IMR-90 (cell line): ENCODE measurements at regions not wholly inside any gene's neighbourhood (a gene's known extent, or its start where the extent isn't known, plus 50 kb on each side); places are given as distances from the start of the nearest gene placed in this dataset.
"Not testable (repeated sequence)": the region's sequence is repeated elsewhere in the genome, so short reads cannot be mapped to it uniquely, and the experiment has no call there.

ENCODE experiments used
- ATAC-seq: fragments of 200-7000 bp; cut with Tn5 transposase; 2 replicates; pipeline ENCODE4 v1.9.1; 2020; ENCODE audit warnings: low read depth, mild to moderate bottlenecking, moderate library complexity
- BruUV-seq: library from RNA; stranded (reverse); fragments of 400-500 nt; replicated peaks from 2 replicates; lab custom pipeline; 2021; lab: Mats Ljungman, UMichigan
- CTCF ChIA-PET: fragments of 300-600 bp; formaldehyde crosslinking; extraction: SDS; loops from one replicate; lab custom pipeline; 2021; ENCODE audit warnings: antibody characterized with exemption; lab: Yijun Ruan, JAX
- POLR2A ChIA-PET: fragments of 300-600 bp; sonication (Branson Sonifier 250); formaldehyde crosslinking; loops from one replicate; lab custom pipeline; 2022; ENCODE audit warnings: antibody characterized with exemption; ENCODE audit not compliant: unreplicated experiment; lab: Charles Lee
- DNase-seq: peaks from one replicate; pipeline ENCODE4 v3.0.0; 2013
- H2AFZ ChIP-seq: replicated peaks from 2 replicates; pipeline ENCODE3; 2013; ENCODE audit warnings: low read length, mild to moderate bottlenecking; ENCODE audit not compliant: poor library complexity
- H2AK5ac ChIP-seq: 2 replicates; pipeline ENCODE4 v1.6.1; 2013; ENCODE audit warnings: low read depth, low read length, inconsistent platforms
- H2AK9ac ChIP-seq: replicated peaks from 2 replicates; pipeline ENCODE3; 2013; ENCODE audit warnings: mild to moderate bottlenecking, low read depth, low read length, moderate library complexity; ENCODE audit not compliant: poor library complexity
- H2BK120ac ChIP-seq: 2 replicates; pipeline ENCODE4 v1.6.1; 2013; ENCODE audit warnings: low read depth, low read length, inconsistent platforms
- H2BK15ac ChIP-seq: 3 replicates; pipeline ENCODE4 v1.6.1; 2013; ENCODE audit warnings: low read depth, low read length, inconsistent platforms
- H2BK20ac ChIP-seq: 2 replicates; pipeline ENCODE4 v1.6.1; 2013; ENCODE audit warnings: low read depth, mild to moderate bottlenecking, inconsistent platforms, low read length, moderate library complexity
- H2BK5ac ChIP-seq: 2 replicates; pipeline ENCODE4 v1.6.1; 2013; ENCODE audit warnings: mild to moderate bottlenecking, low read depth, low read length, inconsistent platforms; ENCODE audit not compliant: poor library complexity, severe bottlenecking
- H3K14ac ChIP-seq: replicated peaks from 2 replicates; pipeline ENCODE4 v1.6.1; 2013; ENCODE audit warnings: low read depth, low read length, inconsistent platforms
- H3K18ac ChIP-seq: 2 replicates; pipeline ENCODE4 v1.6.1; 2013; ENCODE audit warnings: low read depth, low read length, control low read depth
- H3K23ac ChIP-seq: 2 replicates; pipeline ENCODE4 v1.6.1; 2013; ENCODE audit warnings: low read depth, low read length, inconsistent platforms
- H3K27ac ChIP-seq: 2 replicates; pipeline ENCODE4 v1.5.1; 2013; ENCODE audit warnings: mild to moderate bottlenecking, control low read depth, low read length; ENCODE audit not compliant: insufficient read depth
- H3K27me3 ChIP-seq: 2 replicates; pipeline ENCODE4 v1.6.1; 2013; ENCODE audit warnings: low read length; ENCODE audit not compliant: control insufficient read depth, insufficient read depth
- H3K36me3 ChIP-seq: 2 replicates; pipeline ENCODE4 v1.6.1; 2013; ENCODE audit warnings: low read length, mixed read lengths; ENCODE audit not compliant: control insufficient read depth, insufficient read depth
- H3K4ac ChIP-seq: 2 replicates; pipeline ENCODE4 v1.6.1; 2013; ENCODE audit warnings: low read depth, low read length, inconsistent platforms
- H3K4me1 ChIP-seq: 2 replicates; pipeline ENCODE4 v1.6.1; 2013; ENCODE audit warnings: low read length, mixed read lengths; ENCODE audit not compliant: control insufficient read depth, insufficient read depth
- H3K4me2 ChIP-seq: 2 replicates; pipeline ENCODE4 v1.6.1; 2013; ENCODE audit warnings: low read depth, mild to moderate bottlenecking, control low read depth, low read length, moderate library complexity
- H3K4me3 ChIP-seq: 2 replicates; pipeline ENCODE4 v1.5.1; 2013; ENCODE audit warnings: low read depth, mild to moderate bottlenecking, control low read depth, low read length, moderate library complexity; ENCODE audit not compliant: insufficient read depth
- H3K56ac ChIP-seq: 2 replicates; pipeline ENCODE4 v1.6.1; 2013; ENCODE audit warnings: low read length, inconsistent platforms; ENCODE audit not compliant: insufficient read depth; ENCODE audit errors: extremely low read depth
- H3K79me1 ChIP-seq, 2 experiments: 2 replicates each; pipeline ENCODE4 v1.6.1; 2013; ENCODE audit warnings: low read length in 2 of 2, inconsistent platforms in 1 of 2, low read depth in 1 of 2
- H3K9ac ChIP-seq: 2 replicates; pipeline ENCODE4 v1.6.1; 2013; ENCODE audit warnings: low read depth, low read length, control low read depth
- H3K9me1 ChIP-seq: 2 replicates; pipeline ENCODE4 v1.6.1; 2013; ENCODE audit warnings: low read length, inconsistent platforms; ENCODE audit not compliant: insufficient read depth
- H3K9me3 ChIP-seq: 2 replicates; pipeline ENCODE4 v1.6.1; 2013; ENCODE audit warnings: low read length; ENCODE audit not compliant: control insufficient read depth, insufficient read depth
- H4K20me1 ChIP-seq: 2 replicates; pipeline ENCODE4 v1.6.1; 2013; ENCODE audit warnings: low read length, inconsistent platforms; ENCODE audit not compliant: insufficient read depth
- H4K5ac ChIP-seq: 2 replicates; pipeline ENCODE4 v1.6.1; 2013; ENCODE audit warnings: mild to moderate bottlenecking, low read depth, low read length, control low read depth
- H4K8ac ChIP-seq, 2 experiments: 2 replicates each; pipeline ENCODE4 v1.6.1; 2013; ENCODE audit warnings: low read depth in 2 of 2, low read length in 2 of 2, control low read depth in 1 of 2, inconsistent platforms in 1 of 2
- H4K91ac ChIP-seq: 2 replicates; pipeline ENCODE4 v1.6.1; 2013; ENCODE audit warnings: low read depth, low read length, inconsistent platforms; ENCODE audit not compliant: insufficient read depth
- WGBS, 2 experiments: methylation state at CpG; one replicate each; pipeline versions ENCODE4 v1.1.5 to v1.1.7; 2013; ENCODE audit warnings: missing lambda C conversion rate in 2 of 2; ENCODE audit not compliant: insufficient read length in 1 of 2; ENCODE audit errors: extremely low coverage in 2 of 2; 5-methylcytosine and 5-hydroxymethylcytosine counted together
- dilution Hi-C: fragments of 300-500 bp; cut with HindIII; formaldehyde crosslinking; loops from one replicate; pipeline ENCODE4 v1.14.3; 2018; ENCODE audit warnings: low sequenced_read_pairs; ENCODE audit not compliant: unreplicated experiment
- in situ Hi-C: fragments of 300-500 bp; cut with MboI; formaldehyde crosslinking; loops from 3 replicates; pipeline ENCODE4 v1.14.3; 2019; ENCODE audit warnings: low sequenced_read_pairs, inconsistent platforms, mixed read lengths
- intact Hi-C: fragments of 100-400 bp; cut with micrococcal nuclease; formaldehyde crosslinking; loops from 2 replicates; pipeline ENCODE4 v1.10.0; 2022

DNA sequence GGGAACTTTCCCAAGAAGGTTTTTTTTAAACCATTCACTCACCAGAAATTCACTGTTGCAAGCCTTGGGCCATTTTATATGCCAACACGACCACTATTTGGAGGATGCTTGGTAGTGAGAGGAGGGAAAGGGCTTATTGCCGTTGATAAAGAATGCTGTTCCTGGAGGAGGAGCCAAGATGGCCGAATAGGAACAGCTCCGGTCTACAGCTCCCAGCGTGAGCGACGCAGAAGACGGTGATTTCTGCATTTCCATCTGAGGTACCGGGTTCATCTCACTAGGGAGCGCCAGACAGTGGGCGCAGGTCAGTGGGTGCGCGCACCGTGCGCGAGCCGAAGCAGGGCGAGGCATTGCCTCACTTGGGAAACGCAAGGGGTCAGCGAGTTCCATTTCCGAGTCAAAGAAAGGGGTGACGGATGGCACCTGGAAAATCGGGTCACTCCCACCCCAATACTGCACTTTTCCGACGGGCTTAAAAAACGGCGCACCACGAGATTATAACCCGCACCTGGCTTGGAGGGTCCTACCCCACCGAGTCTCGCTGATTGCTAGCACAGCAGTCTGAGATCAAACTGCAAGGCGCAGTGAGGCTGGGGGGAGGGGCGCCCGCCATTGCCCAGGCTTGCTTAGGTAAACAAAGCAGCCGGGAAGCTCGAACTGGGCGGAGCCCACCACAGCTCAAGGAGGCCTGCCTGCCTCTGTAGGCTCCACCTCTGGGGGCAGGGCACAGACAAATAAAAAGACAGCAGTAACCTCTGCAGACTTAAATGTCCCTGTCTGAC, 408.1 kb upstream of the NFE2L3 start:
- H3K9me1 ChIP-seq, H2BK5ac ChIP-seq, H3K56ac ChIP-seq, H4K5ac ChIP-seq, H3K14ac ChIP-seq, H3K9me3 ChIP-seq, H2AK9ac ChIP-seq, DNase-seq, H3K4me3 ChIP-seq, H4K20me1 ChIP-seq, H4K91ac ChIP-seq, H2AFZ ChIP-seq, H3K36me3 ChIP-seq, H2BK120ac ChIP-seq, H3K4ac ChIP-seq, H2BK15ac ChIP-seq, H3K79me1 ChIP-seq, BruUV-seq, H3K23ac ChIP-seq, H3K27me3 ChIP-seq, H3K9ac ChIP-seq, POLR2A ChIA-PET, H3K4me1 ChIP-seq, ATAC-seq, CTCF ChIA-PET, H2BK20ac ChIP-seq, H3K27ac ChIP-seq, H4K8ac ChIP-seq, H3K4me2 ChIP-seq, intact Hi-C loops, dilution Hi-C loops, H3K18ac ChIP-seq, H2AK5ac ChIP-seq, in situ Hi-C loops: not testable (repeated sequence)
- no CpG with 5 or more reads among the region's 37 CpGs for WGBS, 2 experiments
